H9 (cell line): ENCODE measurements at regions not wholly inside any gene's neighbourhood (a gene's known extent, or its start where the extent isn't known, plus 50 kb on each side); places are given as distances from the start of the nearest gene placed in this dataset.

Experiments
- DNase-seq: peaks from one replicate; pipeline ENCODE4 v3.0.0-alpha.2; 2017
- H2AFZ ChIP-seq: one replicate; pipeline ENCODE4 v1.6.1; 2013; ENCODE audit warnings: mild to moderate bottlenecking, low read length, control low read depth, moderate library complexity
- H2AK5ac ChIP-seq: 2 replicates; pipeline ENCODE4 v1.6.1; 2013; ENCODE audit warnings: low read length, control low read depth, mixed read lengths; ENCODE audit not compliant: insufficient read length
- H2BK120ac ChIP-seq: one replicate; pipeline ENCODE4 v1.6.1; 2013; ENCODE audit warnings: low read depth, mild to moderate bottlenecking, low read length, control low read depth, inconsistent platforms; ENCODE audit not compliant: poor library complexity, severe bottlenecking
- H2BK12ac ChIP-seq: 2 replicates; pipeline ENCODE4 v1.6.1; 2013; ENCODE audit warnings: low read length, control low read depth, mixed read lengths, low read depth; ENCODE audit not compliant: insufficient read length
- H2BK15ac ChIP-seq: 2 replicates; pipeline ENCODE4 v1.6.1; 2013; ENCODE audit warnings: low read depth, low read length, control low read depth
- H2BK20ac ChIP-seq: one replicate; pipeline ENCODE4 v1.6.1; 2013; ENCODE audit warnings: low read depth, mild to moderate bottlenecking, low read length, control low read depth, inconsistent platforms; ENCODE audit not compliant: poor library complexity, severe bottlenecking
- H2BK5ac ChIP-seq: 2 replicates; pipeline ENCODE4 v1.6.1; 2013; ENCODE audit warnings: low read length, control low read depth, mixed read lengths; ENCODE audit not compliant: insufficient read length
- H3K14ac ChIP-seq: 2 replicates; pipeline ENCODE4 v1.6.1; 2013; ENCODE audit warnings: low read length, control low read depth; ENCODE audit not compliant: insufficient read depth
- H3K18ac ChIP-seq: 2 replicates; pipeline ENCODE4 v1.6.1; 2013; ENCODE audit warnings: low read depth, mild to moderate bottlenecking, mixed read lengths, low read length, control low read depth; ENCODE audit not compliant: insufficient read length
- H3K23ac ChIP-seq: 2 replicates; pipeline ENCODE4 v1.6.1; 2013; ENCODE audit warnings: low read length, control low read depth, mixed read lengths, low read depth; ENCODE audit not compliant: insufficient read length
- H3K23me2 ChIP-seq: 2 replicates; pipeline ENCODE4 v1.6.1; 2013; ENCODE audit warnings: low read depth, mild to moderate bottlenecking, mixed read lengths, low read length, control low read depth; ENCODE audit not compliant: insufficient read length, poor library complexity, severe bottlenecking
- H3K27ac ChIP-seq: 2 replicates; pipeline ENCODE4 v1.5.1; 2013; ENCODE audit warnings: low read length, control low read depth, mixed read lengths, low read depth; ENCODE audit not compliant: insufficient read length
- H3K27me3 ChIP-seq: 2 replicates; pipeline ENCODE4 v1.6.1; 2013; ENCODE audit warnings: low read length, control low read depth, inconsistent platforms; ENCODE audit not compliant: insufficient read depth
- H3K4ac ChIP-seq: 2 replicates; pipeline ENCODE4 v1.6.1; 2013; ENCODE audit warnings: low read depth, mild to moderate bottlenecking, control low read depth, inconsistent platforms, low read length, moderate library complexity
- H3K4me1 ChIP-seq: 2 replicates; pipeline ENCODE4 v1.6.1; 2013; ENCODE audit warnings: low read length, control low read depth, inconsistent platforms; ENCODE audit not compliant: insufficient read depth
- H3K4me2 ChIP-seq: 2 replicates; pipeline ENCODE4 v1.6.1; 2013; ENCODE audit warnings: low read length, control low read depth, mixed read lengths; ENCODE audit not compliant: insufficient read length, insufficient read depth
- H3K56ac ChIP-seq: 2 replicates; pipeline ENCODE4 v1.6.1; 2013; ENCODE audit warnings: low read depth, mild to moderate bottlenecking, mixed read lengths, low read length, control low read depth; ENCODE audit not compliant: insufficient read length
- H3K79me1 ChIP-seq: 2 replicates; pipeline ENCODE4 v1.6.1; 2013; ENCODE audit warnings: low read depth, mild to moderate bottlenecking, moderate library complexity, low read length, control low read depth, inconsistent platforms; ENCODE audit not compliant: insufficient read depth, poor library complexity, severe bottlenecking
- H3K79me2 ChIP-seq: 2 replicates; pipeline ENCODE4 v1.6.1; 2013; ENCODE audit warnings: low read length, control low read depth, inconsistent platforms; ENCODE audit not compliant: insufficient read depth
- H3K9ac ChIP-seq: 2 replicates; pipeline ENCODE4 v1.6.1; 2013; ENCODE audit warnings: low read length, control low read depth, mixed read lengths; ENCODE audit not compliant: insufficient read length; ENCODE audit errors: extremely low read depth
- H3K9me3 ChIP-seq: one replicate; pipeline ENCODE4 v1.6.1; 2013; ENCODE audit warnings: low read depth, low read length, inconsistent platforms; ENCODE audit not compliant: control insufficient read depth
- H3T11ph ChIP-seq: one replicate; pipeline ENCODE4 v1.6.1; 2013; ENCODE audit warnings: mild to moderate bottlenecking, low read length, control low read depth, inconsistent platforms
- H4K20me1 ChIP-seq: one replicate; pipeline ENCODE4 v1.6.1; 2013; ENCODE audit not compliant: control insufficient read depth, insufficient read length, insufficient read depth
- H4K5ac ChIP-seq: 2 replicates; pipeline ENCODE4 v1.6.1; 2013; ENCODE audit warnings: low read depth, mild to moderate bottlenecking, mixed read lengths, low read length, control low read depth; ENCODE audit not compliant: insufficient read length
- H4K8ac ChIP-seq: replicated peaks from 2 replicates; pipeline ENCODE4 v1.6.1; 2013; ENCODE audit warnings: low read length, control low read depth, mixed read lengths, low read depth; ENCODE audit not compliant: insufficient read length
- H4K91ac ChIP-seq: 2 replicates; pipeline ENCODE4 v1.6.1; 2013; ENCODE audit warnings: low read depth, mild to moderate bottlenecking, moderate library complexity, mixed read lengths, low read length, control low read depth; ENCODE audit not compliant: insufficient read length
- H3K27ac Mint-ChIP-seq, 3 experiments: 2 replicates in 2 of 3; 3 replicates in 1 of 3; pipeline ENCODE4 v1.8.0; 2020 to 2021; ENCODE audit warnings: mixed read lengths in 3 of 3, mild to moderate bottlenecking in 1 of 3, moderate library complexity in 1 of 3
- H3K27me3 Mint-ChIP-seq: 2 replicates; pipeline ENCODE4 v1.8.0; 2021; ENCODE audit warnings: low read depth, mild to moderate bottlenecking, moderate library complexity, mixed read lengths
- H3K36me3 Mint-ChIP-seq, 3 experiments: 2 replicates in 2 of 3; 3 replicates in 1 of 3; pipeline ENCODE4 v1.8.0; 2020 to 2021; ENCODE audit warnings: low read depth in 3 of 3, mixed read lengths in 3 of 3; ENCODE audit not compliant: insufficient read depth in 1 of 3
- H3K4me1 Mint-ChIP-seq, 2 experiments: 2 replicates each; pipeline ENCODE4 v1.8.0; 2020; ENCODE audit warnings: mixed read lengths in 2 of 2
- H3K4me3 Mint-ChIP-seq, 2 experiments: 2 replicates in 1 of 2; 3 replicates in 1 of 2; pipeline ENCODE4 v1.8.0; 2020 to 2021; ENCODE audit warnings: mild to moderate bottlenecking in 2 of 2, mixed read lengths in 2 of 2, moderate library complexity in 1 of 2
- H3K9me3 Mint-ChIP-seq, 2 experiments: 2 replicates in 1 of 2; 3 replicates in 1 of 2; pipeline ENCODE4 v1.8.0; 2020; ENCODE audit warnings: mild to moderate bottlenecking in 2 of 2, mixed read lengths in 2 of 2, moderate library complexity in 1 of 2
- CTCF ChIP-seq: fragments of 200-600 bp; sonication (generic); conservative IDR thresholded peaks from 3 replicates; pipeline ENCODE4 v1.8.0; 2021; ENCODE audit warnings: antibody characterized with exemption, mild to moderate bottlenecking
- WGBS: extraction: QIAGEN DNeasy Blood & Tissue Kit; methylation state at CpG from one replicate; pipeline ENCODE4 v1.1.7; 2013; ENCODE audit warnings: missing lambda C conversion rate, low lambda C conversion rate, mixed read lengths; ENCODE audit not compliant: insufficient read length; ENCODE audit errors: extremely low coverage; 5-methylcytosine and 5-hydroxymethylcytosine counted together

- no peak for DNase-seq
- H3K4me1 Mint-ChIP-seq: no peaks in the 10 kb centered on the region
- no peak overlapping the region for H3K9ac ChIP-seq
- H3K27me3 Mint-ChIP-seq: peaks cover 1% of the 10 kb centered on the region; the same call in 1 of the 2 replicates
- no peak overlapping the region for H4K91ac ChIP-seq
- H3K23me2 ChIP-seq: no peaks in the 10 kb centered on the region
- TF ChIP-seq CTCF: no peak
- H3K27ac Mint-ChIP-seq: no peak overlapping the region
- H3T11ph ChIP-seq: no peak overlapping the region
- H2AFZ ChIP-seq: no peak overlapping the region
- H3K9me3 Mint-ChIP-seq: no peaks in the 10 kb centered on the region
- H2BK120ac ChIP-seq: no peak overlapping the region
- no peak overlapping the region for H3K23ac ChIP-seq
- no peak overlapping the region for H3K4me3 Mint-ChIP-seq
- no peak overlapping the region for H2BK20ac ChIP-seq
- H4K20me1 ChIP-seq: no peaks in the 10 kb centered on the region
- no peak overlapping the region for H4K8ac ChIP-seq
- no peaks in the 10 kb centered on the region; a peak in 1 of 7 replicates for H3K36me3 Mint-ChIP-seq
- H2BK15ac ChIP-seq: no peak overlapping the region
- H3K4me2 ChIP-seq: no peak overlapping the region
- no peak overlapping the region for H2BK12ac ChIP-seq
- no peak overlapping the region for H3K56ac ChIP-seq
- no peak overlapping the region for H3K18ac ChIP-seq
- H4K5ac ChIP-seq: no peak overlapping the region
- no peaks in the 10 kb centered on the region; the same call in 1 of the 2 replicates for H3K27me3 ChIP-seq
- no peaks in the 10 kb centered on the region for H3K79me2 ChIP-seq
- WGBS: no CpG with 5 or more reads among the region's 20 CpGs
- H3K4me1 ChIP-seq: no peaks in the 10 kb centered on the region
- no peak overlapping the region for H2BK5ac ChIP-seq
- no peak overlapping the region for H3K14ac ChIP-seq
- no peak overlapping the region for H3K4ac ChIP-seq
- H3K9me3 ChIP-seq: no peaks in the 10 kb centered on the region
- no peaks in the 10 kb centered on the region for H3K79me1 ChIP-seq
- no peak overlapping the region for H3K27ac ChIP-seq
- no peak overlapping the region for H2AK5ac ChIP-seq
These were observed 192.8 kb upstream of the SALL3 start for GRCh38 chr18:78786776-78787175.
